Common myeloid progenitor, CD34-positive (primary cell): ENCODE measurements at regions not wholly inside any gene's neighbourhood (a gene's known extent, or its start where the extent isn't known, plus 50 kb on each side); places are given as distances from the start of the nearest gene placed in this dataset.
"Not testable (repeated sequence)": the region's sequence is repeated elsewhere in the genome, so short reads cannot be mapped to it uniquely, and the experiment has no call there.

Experiments
- CTCF ChIA-PET: fragments of 350-600 bp; sonication (Branson Sonifier 250); formaldehyde crosslinking; loops from one replicate; lab custom pipeline; 2021; ENCODE audit warnings: antibody characterized with exemption; lab: Charles Lee
- POLR2A ChIA-PET: fragments of 350-600 bp; sonication (Branson Sonifier 250); formaldehyde crosslinking; loops from one replicate; lab custom pipeline; 2021; ENCODE audit warnings: antibody characterized with exemption; lab: Charles Lee
- DNase-seq, 3 donors: peaks; one replicate each; pipeline versions ENCODE4 v3.0.0 to v3.0.0-alpha.2; 2013
- H3K27ac ChIP-seq, 2 experiments: 1 replicate in 1 of 2; 2 replicates in 1 of 2; pipeline ENCODE4 v1.7.0; 2013; ENCODE audit warnings: inconsistent platforms in 2 of 2, low read length in 2 of 2, mild to moderate bottlenecking in 2 of 2, low read depth in 1 of 2, moderate library complexity in 1 of 2; ENCODE audit not compliant: severe bottlenecking in 2 of 2, insufficient read depth in 1 of 2, poor library complexity in 1 of 2
- H3K27me3 ChIP-seq, 5 experiments: replicated peaks in 2 of 5; 1 replicate in 3 of 5; 2 replicates in 2 of 5; pipeline versions ENCODE4 v1.6.1 to v1.7.0; 2013; ENCODE audit warnings: low read length in 4 of 5, mild to moderate bottlenecking in 2 of 5, moderate library complexity in 2 of 5, inconsistent platforms in 1 of 5; ENCODE audit not compliant: insufficient read depth in 5 of 5, control insufficient read depth in 4 of 5
- H3K36me3 ChIP-seq, 4 experiments: 1 replicate in 2 of 4; 2 replicates in 2 of 4; pipeline versions ENCODE4 v1.6.1 to v1.7.0; 2013; ENCODE audit warnings: low read length in 3 of 4, control low read depth in 1 of 4, mild to moderate bottlenecking in 1 of 4; ENCODE audit not compliant: control insufficient read depth in 4 of 4, insufficient read depth in 4 of 4
- H3K4me1 ChIP-seq, 4 experiments: 1 replicate in 3 of 4; 2 replicates in 1 of 4; pipeline versions ENCODE4 v1.6.1 to v1.7.1; 2013; ENCODE audit warnings: low read length in 3 of 4, mild to moderate bottlenecking in 3 of 4, control low read depth in 1 of 4, inconsistent platforms in 1 of 4, moderate library complexity in 1 of 4; ENCODE audit not compliant: control insufficient read depth in 4 of 4, insufficient read depth in 4 of 4; ENCODE audit errors: control extremely low read depth in 1 of 4
- H3K4me3 ChIP-seq, 7 experiments: 1 replicate in 4 of 7; 2 replicates in 3 of 7; pipeline versions ENCODE4 v1.5.1 to v1.7.0; 2013; ENCODE audit warnings: mild to moderate bottlenecking in 7 of 7, low read length in 6 of 7, moderate library complexity in 6 of 7, inconsistent platforms in 2 of 7, low read depth in 2 of 7, control low read depth in 1 of 7; ENCODE audit not compliant: insufficient read depth in 4 of 7, control insufficient read depth in 1 of 7; ENCODE audit errors: extremely low read depth in 1 of 7
- H3K9me3 ChIP-seq, 5 experiments: 1 replicate in 4 of 5; 2 replicates in 1 of 5; pipeline versions ENCODE4 v1.6.1 to v1.7.1; 2013; ENCODE audit warnings: low read length in 4 of 5, mild to moderate bottlenecking in 2 of 5, inconsistent platforms in 1 of 5, low read depth in 1 of 5, moderate library complexity in 1 of 5; ENCODE audit not compliant: control insufficient read depth in 4 of 5, insufficient read depth in 2 of 5; ENCODE audit errors: control extremely low read depth in 1 of 5
- WGBS: methylation state at CpG from one replicate; pipeline ENCODE4 v1.1.5; 2013; ENCODE audit not compliant: insufficient coverage; 5-methylcytosine and 5-hydroxymethylcytosine counted together

DNA sequence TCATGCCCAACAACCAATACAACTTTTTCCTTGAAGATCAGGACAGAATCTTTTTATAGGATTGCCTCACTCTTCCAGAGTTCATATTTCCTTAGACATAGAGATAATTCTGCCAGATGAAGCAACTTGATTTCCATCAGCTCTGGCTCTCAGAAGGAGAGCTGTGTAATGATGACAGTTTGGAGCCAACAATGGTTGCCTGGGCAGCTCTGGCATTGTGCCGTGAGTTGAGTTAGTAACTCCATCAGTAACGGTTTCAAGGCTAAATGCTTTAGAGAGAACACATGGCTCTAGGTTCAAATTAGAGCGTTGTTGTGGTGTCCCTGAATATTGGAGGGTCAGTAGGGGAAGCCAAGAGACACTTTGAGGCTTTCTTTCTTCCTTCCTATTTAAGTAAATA is 501.7 kb upstream of the SEL1L start:
- no CpG with 5 or more reads among the region's 3 CpGs for WGBS
- Histone ChIP-seq H3K27me3 (no peaks in the 10 kb centered on the region), H3K36me3 (no peaks in the 10 kb centered on the region), H3K27ac (no peak overlapping the region), H3K9me3 (no peaks in the 10 kb centered on the region), H3K4me3 (no peak overlapping the region), H3K4me1 (no peaks in the 10 kb centered on the region)
- ChIA-PET CTCF (no interaction called here), POLR2A (no interaction called here)
- DNase-seq = no peak

DNA sequence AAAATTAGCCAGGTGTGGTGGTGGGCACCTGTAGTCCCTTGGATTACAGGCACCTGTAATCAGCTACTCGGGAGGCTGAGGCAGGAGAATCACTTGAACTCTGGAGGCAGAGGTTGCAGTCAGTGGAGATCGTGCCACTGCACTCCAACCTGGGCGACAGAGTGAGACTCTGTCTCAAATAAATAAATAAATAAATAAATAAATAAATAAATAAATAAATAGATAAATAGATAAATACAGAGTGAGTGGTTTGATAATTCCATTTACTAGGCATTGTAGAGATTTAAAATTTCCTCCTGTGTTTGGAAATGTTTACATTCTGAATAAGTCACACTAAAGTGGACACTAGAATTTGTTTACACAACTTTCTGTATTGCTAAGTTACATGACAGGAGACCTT is 504.4 kb upstream of the SEL1L start:
- H3K4me1 ChIP-seq, H3K36me3 ChIP-seq, H3K4me3 ChIP-seq, CTCF ChIA-PET, H3K27ac ChIP-seq, DNase-seq, H3K9me3 ChIP-seq, H3K27me3 ChIP-seq, POLR2A ChIA-PET: not testable (repeated sequence)
- 100% methylated on average over 1 of the region's 3 CpGs for WGBS

- Histone ChIP-seq H3K4me3 (no peak overlapping the region), H3K36me3 (no peaks in the 10 kb centered on the region), H3K27me3 (no peaks in the 10 kb centered on the region), H3K27ac (no peak overlapping the region), H3K9me3 (no peaks in the 10 kb centered on the region), H3K4me1 (no peaks in the 10 kb centered on the region)
- DNase-seq = no peak
- CTCF ChIA-PET = no interaction called here
- WGBS = no CpG with 5 or more reads among the region's 1 CpG
- POLR2A ChIA-PET = no interaction called here
Observed at GRCh38 chr14:82045339-82045738, 511.7 kb upstream of the SEL1L start.

- CTCF ChIA-PET = no interaction called here
- Histone ChIP-seq H3K27ac (no peak overlapping the region), H3K4me3 (no peak overlapping the region), H3K27me3 (no peaks in the 10 kb centered on the region), H3K4me1 (no peaks in the 10 kb centered on the region), H3K36me3 (no peaks in the 10 kb centered on the region), H3K9me3 (no peaks in the 10 kb centered on the region)
- WGBS = no CpG with 5 or more reads among the region's 1 CpG
- POLR2A ChIA-PET = no interaction called here
- no peak for DNase-seq
Observed at GRCh38 chr14:82046512-82047226, 513.0 kb upstream of the SEL1L start.

DNA sequence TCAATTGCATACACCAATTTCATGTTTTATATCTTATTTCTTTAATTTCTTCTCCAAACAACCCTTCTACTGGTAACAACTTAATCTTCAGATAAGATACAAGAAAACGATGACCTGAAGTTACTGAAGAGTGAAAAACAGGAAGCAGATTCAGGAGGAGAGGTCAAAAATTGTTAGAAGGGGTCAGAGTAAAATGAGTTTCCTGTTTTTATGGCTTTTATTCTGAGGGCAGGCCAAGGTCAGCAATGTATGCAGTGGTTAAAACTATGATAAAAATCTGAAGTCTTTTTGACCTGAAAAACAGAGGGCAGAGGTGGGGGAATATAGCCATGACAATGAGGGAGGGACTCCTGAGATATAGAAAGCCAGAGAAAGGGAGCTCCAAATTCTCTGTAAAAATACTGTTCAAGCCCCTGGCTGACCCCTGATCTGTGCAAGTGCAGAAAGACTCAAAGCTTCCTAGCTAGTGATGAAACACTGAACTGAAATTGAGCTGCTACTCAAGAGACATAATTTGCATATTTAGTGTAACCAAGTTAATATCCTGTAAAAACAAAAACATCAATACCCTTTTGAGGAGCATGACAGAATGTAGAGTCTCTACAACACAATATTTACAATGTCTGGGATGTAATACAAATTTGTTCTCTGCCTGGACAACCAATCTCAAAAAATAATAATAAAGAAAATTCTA is 514.3 kb upstream of the SEL1L start:
- Histone ChIP-seq H3K4me1 (no peaks in the 10 kb centered on the region), H3K4me3 (no peak overlapping the region), H3K9me3 (no peaks in the 10 kb centered on the region), H3K27ac (no peak overlapping the region), H3K36me3 (no peaks in the 10 kb centered on the region), H3K27me3 (no peaks in the 10 kb centered on the region)
- ChIA-PET CTCF (no interaction called here), POLR2A (no interaction called here)
- WGBS = no CpG with 5 or more reads among the region's 1 CpG
- DNase-seq = no peak

- ChIA-PET POLR2A (no interaction called here), CTCF (no interaction called here)
- no peak overlapping the region for H3K27ac ChIP-seq
Observed at GRCh38 chr14:82052778-82053177, 519.1 kb upstream of the SEL1L start.

GRCh38 chr14:82055515-82056115 is 522.0 kb upstream of the SEL1L start:
- Histone ChIP-seq H3K27me3 (no peaks in the 10 kb centered on the region), H3K4me1 (no peaks in the 10 kb centered on the region), H3K4me3 (no peak overlapping the region), H3K9me3 (no peaks in the 10 kb centered on the region), H3K27ac (no peak overlapping the region), H3K36me3 (no peaks in the 10 kb centered on the region)
- DNase-seq = no peak
- WGBS = 0% methylated on average over 1 of the region's 1 CpG
- ChIA-PET CTCF (no interaction called here), POLR2A (no interaction called here)

More at GRCh38 chr14:82052778-82053177, 519.1 kb upstream of the SEL1L start:
- no peak for DNase-seq
- no peaks in the 10 kb centered on the region for H3K36me3 ChIP-seq
- H3K27me3 ChIP-seq = no peaks in the 10 kb centered on the region
- H3K4me3 ChIP-seq = no peak overlapping the region
- H3K9me3 ChIP-seq = no peaks in the 10 kb centered on the region
- no peaks in the 10 kb centered on the region for H3K4me1 ChIP-seq
